ENCODE measurements at regions not wholly inside any gene's neighbourhood (a gene's known extent, or its start where the extent isn't known, plus 50 kb on each side); places are given as distances from the start of the nearest gene placed in this dataset.
A peak's percentile ranks its signal among the peaks of the same experiment; 100 is the strongest.

GRCh38 chr12:104903648-104904423 lies 54.3 kb downstream of the SLC41A2 start:
- no peak for TF ChIP-seq CTCF (IDR thresholded peaks at IDR 0.05; ENCODE audit: low read depth, low read length, missing input control)
- TF ChIP-seq RAD21 (IDR thresholded peaks at IDR 0.05): peak; percentile 13 to 28
- TF ChIP-seq JUND (IDR thresholded peaks at IDR 0.05): peak in 1 of 2 donors; percentile 56
- no peak for TF ChIP-seq TAF1 (conservative IDR thresholded peaks at IDR 0.05)
- peak in 1 of 2 donors; percentile 30 for TF ChIP-seq EGR1 (IDR thresholded peaks at IDR 0.05; ENCODE audit: low read depth in 2 of 2)
- peak; percentile 89 to 91 for TF ChIP-seq HNF4A (conservative IDR thresholded peaks at IDR 0.05)
- TF ChIP-seq SP1 (IDR thresholded peaks at IDR 0.05): peak; percentile 61
- no peak for TF ChIP-seq REST (IDR thresholded peaks at IDR 0.05)
- peak; percentile 55 for TF ChIP-seq MAX (IDR thresholded peaks at IDR 0.05)
- no peak for TF ChIP-seq FOXA1 (IDR thresholded peaks at IDR 0.05)
- no peak for TF ChIP-seq GABPA (IDR thresholded peaks at IDR 0.05 in 1 of 2, conservative IDR thresholded peaks at IDR 0.05 in 1 of 2)
- TF ChIP-seq ATF3 (IDR thresholded peaks at IDR 0.05): no peak

Data from liver (tissue), 3 donors.